ENCODE measurements at regions not wholly inside any gene's neighbourhood (a gene's known extent, or its start where the extent isn't known, plus 50 kb on each side); places are given as distances from the start of the nearest gene placed in this dataset.

GRCh38 chr21:43331111-43331961 is 95.6 kb downstream of the SIK1 start:
- no peak for DNase-seq (ENCODE audit: low spot score)
- TF ChIP-seq CTCF (IDR thresholded peaks at IDR 0.05; ENCODE audit: extremely low read depth, missing control alignments): no peak

DNA sequence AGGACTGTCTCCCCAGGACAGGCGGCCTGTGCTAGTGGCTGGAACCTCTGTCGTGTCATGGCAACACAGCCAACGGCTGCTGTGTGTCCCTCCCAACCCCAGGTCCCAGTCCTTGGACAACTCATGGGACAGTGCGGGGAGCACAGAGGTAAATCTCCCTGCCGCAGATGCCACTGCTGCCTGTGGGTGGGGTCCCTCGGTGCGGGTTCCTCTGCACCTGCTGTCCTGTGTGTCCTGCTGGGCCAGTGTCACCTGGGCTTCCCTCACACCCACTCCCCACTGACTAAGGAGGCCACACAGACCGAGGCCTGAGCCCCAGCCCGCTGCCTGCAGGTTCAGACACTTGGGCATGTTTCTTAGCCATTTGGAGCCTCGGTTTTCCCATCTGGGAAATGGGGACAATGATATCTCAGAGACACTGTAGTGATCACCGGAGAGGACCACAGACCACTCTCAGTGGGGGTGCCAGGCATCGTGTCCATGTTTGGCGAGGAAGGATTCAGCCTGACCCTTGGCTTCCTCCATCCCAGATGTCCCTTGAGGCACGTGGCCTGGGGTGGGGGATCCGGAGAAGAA is 96.5 kb downstream of the SIK1 start:
- no peak for TF ChIP-seq CTCF (IDR thresholded peaks at IDR 0.05; ENCODE audit: extremely low read depth, missing control alignments)
- no peak for DNase-seq (ENCODE audit: low spot score)

GRCh38 chr21:43329711-43330269 is 97.1 kb downstream of the SIK1 start:
- no peak for DNase-seq (ENCODE audit: low spot score)
- no peak for TF ChIP-seq CTCF (IDR thresholded peaks at IDR 0.05; ENCODE audit: extremely low read depth, missing control alignments)

- no peak for DNase-seq (ENCODE audit: low spot score)
Observed at GRCh38 chr21:43328958-43329691, 97.8 kb downstream of the SIK1 start.

DNA sequence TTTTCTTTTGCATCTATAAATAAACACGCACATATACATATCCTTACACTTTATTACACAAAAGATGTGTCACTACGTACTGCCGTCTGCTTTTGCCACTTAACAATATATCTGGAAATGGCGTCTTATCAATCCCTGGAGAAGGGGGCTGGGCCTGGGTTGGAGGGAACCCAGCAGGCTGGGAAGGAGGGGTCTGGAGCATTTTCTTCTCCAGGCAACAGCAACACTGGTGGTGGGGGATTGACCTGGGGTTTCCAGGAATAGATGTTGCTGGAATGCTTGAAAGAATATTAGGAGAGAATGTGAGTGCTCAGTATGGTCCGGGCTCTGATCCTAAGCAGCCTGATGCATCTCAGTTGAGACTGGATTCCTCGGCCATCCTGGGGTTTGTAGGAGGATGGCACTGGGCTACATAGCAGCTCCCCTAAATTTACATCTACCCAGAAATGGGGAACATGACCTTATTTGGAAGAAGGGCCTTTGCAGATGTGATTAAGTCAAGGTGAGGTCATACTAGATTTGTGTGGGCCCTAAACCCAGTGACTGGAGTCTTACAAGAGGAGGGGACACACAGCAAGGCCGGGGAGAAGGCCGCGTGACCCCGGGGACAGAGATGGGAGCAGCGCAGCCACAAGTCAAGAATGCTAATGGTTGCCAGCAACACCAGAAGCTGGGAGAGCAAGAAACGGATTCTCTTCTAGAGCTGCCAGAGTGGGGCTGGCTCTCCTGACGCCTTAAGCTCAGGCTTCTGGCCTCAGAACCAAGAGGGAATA is 98.6 kb downstream of the SIK1 start:
- no peak for TF ChIP-seq CTCF (IDR thresholded peaks at IDR 0.05; ENCODE audit: extremely low read depth, missing control alignments)
- no peak for DNase-seq (ENCODE audit: low spot score)

More at GRCh38 chr21:43328958-43329691, 97.8 kb downstream of the SIK1 start:
- no peak for TF ChIP-seq CTCF (IDR thresholded peaks at IDR 0.05; ENCODE audit: extremely low read depth, missing control alignments)

DNA sequence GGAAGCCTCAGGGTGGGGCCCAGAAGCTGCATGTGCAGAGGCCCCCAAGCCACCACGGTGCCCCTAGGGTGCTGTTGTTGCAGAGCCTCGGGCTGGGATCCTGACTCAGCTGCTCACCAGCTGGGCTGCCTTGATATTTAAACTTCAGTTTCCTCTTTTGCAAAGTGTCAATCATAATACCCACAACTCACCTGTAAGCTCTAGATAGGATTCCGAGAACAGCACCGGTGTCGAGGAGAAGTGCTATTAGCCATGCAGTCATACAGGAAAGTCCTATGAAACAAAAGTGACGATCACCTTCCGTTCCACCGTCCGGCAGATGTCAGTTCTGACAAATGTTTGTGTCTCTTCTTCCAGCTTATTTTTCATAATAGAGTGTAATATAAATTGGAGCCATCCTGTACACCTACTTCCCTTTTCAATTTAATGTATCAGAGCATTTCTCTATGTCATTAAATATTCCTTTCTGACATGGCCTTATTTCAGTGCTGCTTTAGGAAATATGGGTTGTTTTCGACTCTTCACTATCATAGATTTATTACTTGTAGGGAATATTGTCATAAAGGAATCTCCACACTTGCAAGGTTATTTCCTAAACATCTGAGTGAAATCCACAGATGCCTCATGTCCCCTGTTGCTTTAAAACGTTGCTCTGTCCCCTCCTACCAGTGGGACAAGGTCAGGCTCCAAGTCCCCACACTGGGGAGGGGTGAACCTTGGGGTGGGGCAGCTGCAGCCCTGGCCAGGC is 100.8 kb downstream of the SIK1 start:
- no peak for TF ChIP-seq CTCF (IDR thresholded peaks at IDR 0.05; ENCODE audit: extremely low read depth, missing control alignments)
- no peak for DNase-seq (ENCODE audit: low spot score)
